ENCODE measurements at regions not wholly inside any gene's neighbourhood (a gene's known extent, or its start where the extent isn't known, plus 50 kb on each side); places are given as distances from the start of the nearest gene placed in this dataset.

GRCh38 chr1:60156371-60156770 lies 82.8 kb upstream of the C1orf87 start:
- no peak overlapping the region for H3K4me2 ChIP-seq (ENCODE audit: low read length)

GRCh38 chr1:60153961-60154360 lies 80.4 kb upstream of the C1orf87 start:
- H3K4me3 ChIP-seq (ENCODE audit: low read length): no peak overlapping the region
- H4K20me1 ChIP-seq (ENCODE audit: insufficient read depth, low read length): no peaks in the 10 kb centered on the region
- no peak overlapping the region for H3K4me2 ChIP-seq (ENCODE audit: low read length)
- H2AFZ ChIP-seq (ENCODE audit: low read depth, low read length): no peak overlapping the region
- no peaks in the 10 kb centered on the region for H3K36me3 ChIP-seq (replicated peaks; ENCODE audit: low read depth, low read length)
- H3K27ac ChIP-seq (ENCODE audit: low read length): no peak overlapping the region
- no peaks in the 10 kb centered on the region for H3K9me3 ChIP-seq (ENCODE audit: insufficient read depth, low read length)
- TF ChIP-seq CTCF (IDR thresholded peaks at IDR 0.05; ENCODE audit: low read depth, low read length) (no peak), EZH2phosphoT487 (IDR thresholded peaks at IDR 0.05; ENCODE audit: low read depth) (no peak)
- H3K4me1 ChIP-seq (ENCODE audit: low read length): no peaks in the 10 kb centered on the region
- H3K9ac ChIP-seq (ENCODE audit: low read length): no peak overlapping the region
- H3K79me2 ChIP-seq (ENCODE audit: low read length): no peaks in the 10 kb centered on the region
- H3K27me3 ChIP-seq (ENCODE audit: low read depth, low read length): no peaks in the 10 kb centered on the region

More at GRCh38 chr1:60156371-60156770, 82.8 kb upstream of the C1orf87 start:
- H3K9ac ChIP-seq (ENCODE audit: low read length): no peak overlapping the region
- no peaks in the 10 kb centered on the region for H3K4me1 ChIP-seq (ENCODE audit: low read length)
- no peak overlapping the region for H3K4me3 ChIP-seq (ENCODE audit: low read length)
- no peaks in the 10 kb centered on the region for H3K27me3 ChIP-seq (ENCODE audit: low read depth, low read length)
- H2AFZ ChIP-seq (ENCODE audit: low read depth, low read length): no peak overlapping the region
- H3K36me3 ChIP-seq (replicated peaks; ENCODE audit: low read depth, low read length): no peaks in the 10 kb centered on the region
- no peaks in the 10 kb centered on the region for H4K20me1 ChIP-seq (ENCODE audit: insufficient read depth, low read length)
- H3K9me3 ChIP-seq (ENCODE audit: insufficient read depth, low read length): no peaks in the 10 kb centered on the region
- H3K27ac ChIP-seq (ENCODE audit: low read length): no peak overlapping the region
- H3K79me2 ChIP-seq (ENCODE audit: low read length): no peaks in the 10 kb centered on the region
- TF ChIP-seq EZH2phosphoT487 (IDR thresholded peaks at IDR 0.05; ENCODE audit: low read depth): no peak
- TF ChIP-seq CTCF (IDR thresholded peaks at IDR 0.05; ENCODE audit: low read depth, low read length): no peak

GRCh38 chr1:60152891-60153290 lies 79.3 kb upstream of the C1orf87 start:
- H3K79me2 ChIP-seq (ENCODE audit: low read length): no peaks in the 10 kb centered on the region
- no peak overlapping the region for H2AFZ ChIP-seq (ENCODE audit: low read depth, low read length)

GRCh38 chr1:60151311-60151710 lies 77.7 kb upstream of the C1orf87 start:
- no peaks in the 10 kb centered on the region for H3K27me3 ChIP-seq (ENCODE audit: low read depth, low read length)
- H3K4me3 ChIP-seq (ENCODE audit: low read length): no peak overlapping the region
- no peak overlapping the region for H3K9ac ChIP-seq (ENCODE audit: low read length)
- no peaks in the 10 kb centered on the region for H3K9me3 ChIP-seq (ENCODE audit: insufficient read depth, low read length)
- TF ChIP-seq CTCF (IDR thresholded peaks at IDR 0.05; ENCODE audit: low read depth, low read length) (no peak), EZH2phosphoT487 (IDR thresholded peaks at IDR 0.05; ENCODE audit: low read depth) (no peak)
- no peaks in the 10 kb centered on the region for H4K20me1 ChIP-seq (ENCODE audit: insufficient read depth, low read length)
- no peak overlapping the region for H3K4me2 ChIP-seq (ENCODE audit: low read length)
- H3K36me3 ChIP-seq (replicated peaks; ENCODE audit: low read depth, low read length): no peaks in the 10 kb centered on the region
- no peak overlapping the region for H2AFZ ChIP-seq (ENCODE audit: low read depth, low read length)
- H3K4me1 ChIP-seq (ENCODE audit: low read length): no peaks in the 10 kb centered on the region
- no peak overlapping the region for H3K27ac ChIP-seq (ENCODE audit: low read length)
- H3K79me2 ChIP-seq (ENCODE audit: low read length): no peaks in the 10 kb centered on the region

More at GRCh38 chr1:60152891-60153290, 79.3 kb upstream of the C1orf87 start:
- no peaks in the 10 kb centered on the region for H3K4me1 ChIP-seq (ENCODE audit: low read length)
- no peak overlapping the region for H3K4me2 ChIP-seq (ENCODE audit: low read length)
- H3K9me3 ChIP-seq (ENCODE audit: insufficient read depth, low read length): no peaks in the 10 kb centered on the region
- no peaks in the 10 kb centered on the region for H3K36me3 ChIP-seq (replicated peaks; ENCODE audit: low read depth, low read length)
- H4K20me1 ChIP-seq (ENCODE audit: insufficient read depth, low read length): no peaks in the 10 kb centered on the region
- no peak overlapping the region for H3K9ac ChIP-seq (ENCODE audit: low read length)
- H3K27ac ChIP-seq (ENCODE audit: low read length): no peak overlapping the region
- no peak overlapping the region for H3K4me3 ChIP-seq (ENCODE audit: low read length)
- no peaks in the 10 kb centered on the region for H3K27me3 ChIP-seq (ENCODE audit: low read depth, low read length)
- TF ChIP-seq CTCF (IDR thresholded peaks at IDR 0.05; ENCODE audit: low read depth, low read length): no peak
- TF ChIP-seq EZH2phosphoT487 (IDR thresholded peaks at IDR 0.05; ENCODE audit: low read depth): no peak

Data from OCI-LY3 (cell line).